OCI-LY3 (cell line): ENCODE measurements at regions not wholly inside any gene's neighbourhood (a gene's known extent, or its start where the extent isn't known, plus 50 kb on each side); places are given as distances from the start of the nearest gene placed in this dataset.
A peak's percentile ranks its signal among the peaks of the same experiment; 100 is the strongest.

Experiments used
- H2AFZ ChIP-seq: fragments of 200-600, 300-600 bp; shearing (Covaris generic); 2 replicates; pipeline ENCODE4 v1.6.0; 2014; ENCODE audit warnings: antibody characterized with exemption, low read depth, low read length
- H3K27ac ChIP-seq: fragments of 200-600, 300-600 bp; sonication (generic); 2 replicates; pipeline ENCODE4 v1.5.1; 2014; ENCODE audit warnings: mild to moderate bottlenecking, low read length, moderate library complexity, mixed read lengths
- H3K27me3 ChIP-seq: fragments of 200-600, 300-600 bp; sonication (generic); 2 replicates; pipeline ENCODE4 v1.6.1; 2014; ENCODE audit warnings: low read depth, low read length, mixed read lengths
- H3K36me3 ChIP-seq: fragments of 200-600, 300-600 bp; sonication (generic); replicated peaks from 2 replicates; pipeline ENCODE3; 2014; ENCODE audit warnings: low read depth, low read length, mixed read lengths
- H3K4me1 ChIP-seq: fragments of 300-600, 200-600 bp; sonication (generic); 2 replicates; pipeline ENCODE4 v1.6.1; 2014; ENCODE audit warnings: low read length, mixed read lengths
- H3K4me2 ChIP-seq: fragments of 200-600, 300-600 bp; sonication (generic); 2 replicates; pipeline ENCODE4 v1.6.1; 2014; ENCODE audit warnings: low read length, mixed read lengths
- H3K4me3 ChIP-seq: fragments of 300-600, 200-600 bp; sonication (generic); 2 replicates; pipeline ENCODE4 v1.5.1; 2014; ENCODE audit warnings: antibody characterized with exemption, mild to moderate bottlenecking, low read length, moderate library complexity
- H3K79me2 ChIP-seq: fragments of 300-600, 200-600 bp; shearing (Covaris generic); 2 replicates; pipeline ENCODE4 v1.6.1; 2014; ENCODE audit warnings: mild to moderate bottlenecking, low read length, mixed read lengths
- H3K9ac ChIP-seq: fragments of 300-600, 200-600 bp; shearing (Covaris generic); 2 replicates; pipeline ENCODE4 v1.6.0; 2014; ENCODE audit warnings: mild to moderate bottlenecking, low read length, moderate library complexity
- H3K9me3 ChIP-seq: fragments of 200-600, 300-600 bp; shearing (Covaris generic); 2 replicates; pipeline ENCODE4 v1.6.1; 2014; ENCODE audit warnings: low read length, mixed read lengths; ENCODE audit not compliant: insufficient read depth
- H4K20me1 ChIP-seq: fragments of 200-600, 300-600 bp; sonication (generic); 2 replicates; pipeline ENCODE4 v1.6.1; 2016; ENCODE audit warnings: low read length, mixed read lengths; ENCODE audit not compliant: insufficient read depth
- EZH2phosphoT487 ChIP-seq: fragments of 200-600 bp; shearing (Covaris generic); IDR thresholded peaks from 2 replicates; pipeline ENCODE4 v1.6.1; 2018; ENCODE audit warnings: antibody characterized with exemption, mixed run types, low read depth
- TF ChIP-seq, protein P1 (sequence below): fragments of 200-600, 300-600 bp; sonication (generic); IDR thresholded peaks from 2 replicates; pipeline ENCODE4 v1.5.1; 2014; ENCODE audit warnings: antibody characterized with exemption, low read length, low read depth

DNA sequence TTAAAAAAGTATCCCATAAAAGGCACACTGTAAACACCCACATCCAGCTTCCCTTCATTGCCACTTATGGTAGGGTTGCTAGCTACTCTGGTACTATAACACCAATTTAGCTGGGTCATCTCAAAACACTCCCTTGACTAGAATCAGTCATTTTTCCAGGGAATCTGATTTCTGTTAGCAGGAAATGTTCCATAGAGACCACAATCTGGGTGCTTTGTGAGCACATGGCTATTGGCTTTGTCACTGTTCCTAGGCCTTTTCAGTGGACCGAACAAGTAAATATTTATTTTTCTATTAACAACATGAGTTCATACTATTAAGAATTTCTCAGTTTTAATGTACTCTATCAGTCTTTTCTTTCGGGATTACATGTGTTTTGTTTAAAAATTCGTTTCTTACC, 404.7 kb upstream of the GNPDA2 start:
- Histone ChIP-seq H3K27me3 (no peaks in the 10 kb centered on the region), H3K4me2 (no peak overlapping the region), H3K27ac (no peak overlapping the region), H3K9me3 (no peaks in the 10 kb centered on the region), H3K4me1 (no peaks in the 10 kb centered on the region), H3K79me2 (no peaks in the 10 kb centered on the region), H2AFZ (no peak overlapping the region), H3K9ac (no peak overlapping the region), H3K36me3 (no peaks in the 10 kb centered on the region), H3K4me3 (no peak overlapping the region), H4K20me1 (no peaks in the 10 kb centered on the region)
- TF ChIP-seq, protein P1, sequence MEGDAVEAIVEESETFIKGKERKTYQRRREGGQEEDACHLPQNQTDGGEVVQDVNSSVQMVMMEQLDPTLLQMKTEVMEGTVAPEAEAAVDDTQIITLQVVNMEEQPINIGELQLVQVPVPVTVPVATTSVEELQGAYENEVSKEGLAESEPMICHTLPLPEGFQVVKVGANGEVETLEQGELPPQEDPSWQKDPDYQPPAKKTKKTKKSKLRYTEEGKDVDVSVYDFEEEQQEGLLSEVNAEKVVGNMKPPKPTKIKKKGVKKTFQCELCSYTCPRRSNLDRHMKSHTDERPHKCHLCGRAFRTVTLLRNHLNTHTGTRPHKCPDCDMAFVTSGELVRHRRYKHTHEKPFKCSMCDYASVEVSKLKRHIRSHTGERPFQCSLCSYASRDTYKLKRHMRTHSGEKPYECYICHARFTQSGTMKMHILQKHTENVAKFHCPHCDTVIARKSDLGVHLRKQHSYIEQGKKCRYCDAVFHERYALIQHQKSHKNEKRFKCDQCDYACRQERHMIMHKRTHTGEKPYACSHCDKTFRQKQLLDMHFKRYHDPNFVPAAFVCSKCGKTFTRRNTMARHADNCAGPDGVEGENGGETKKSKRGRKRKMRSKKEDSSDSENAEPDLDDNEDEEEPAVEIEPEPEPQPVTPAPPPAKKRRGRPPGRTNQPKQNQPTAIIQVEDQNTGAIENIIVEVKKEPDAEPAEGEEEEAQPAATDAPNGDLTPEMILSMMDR: no peak
- no peak for TF ChIP-seq EZH2phosphoT487

DNA sequence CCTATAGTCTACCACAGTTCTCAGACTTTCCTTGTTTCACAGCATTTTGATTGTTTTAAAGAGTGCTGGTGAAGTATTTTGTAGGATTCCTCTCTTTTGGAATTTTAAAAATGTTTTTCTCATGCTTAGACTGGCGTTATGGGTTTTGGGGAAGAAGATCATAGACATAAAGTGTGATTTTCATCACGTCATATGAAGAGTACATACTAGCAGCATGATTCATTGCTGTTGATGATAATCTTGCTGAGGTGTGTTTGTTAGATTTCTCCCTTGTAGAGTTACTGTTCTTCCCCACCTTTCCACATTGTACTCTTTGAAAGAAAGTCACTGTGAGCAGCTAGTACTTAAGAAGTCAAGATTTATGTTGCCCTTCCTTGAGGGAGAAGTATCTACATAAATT, 396.1 kb upstream of the GNPDA2 start:
- Histone ChIP-seq H3K4me2 (no peak overlapping the region), H3K27me3 (no peaks in the 10 kb centered on the region), H3K27ac (no peak overlapping the region), H3K4me1 (peaks cover 5% of the 10 kb centered on the region; the same call in 1 of the 2 replicates), H3K9me3 (no peaks in the 10 kb centered on the region), H3K9ac (no peak overlapping the region), H4K20me1 (no peaks in the 10 kb centered on the region), H3K79me2 (no peaks in the 10 kb centered on the region), H3K36me3 (no peaks in the 10 kb centered on the region), H3K4me3 (no peak overlapping the region), H2AFZ (no peak overlapping the region)
- TF ChIP-seq EZH2phosphoT487: no peak
- TF ChIP-seq, protein P1: no peak

- Histone ChIP-seq H3K4me1 (peaks cover 5% of the 10 kb centered on the region; the same call in 1 of the 2 replicates), H3K27ac (no peak overlapping the region), H3K9me3 (no peaks in the 10 kb centered on the region)
These were observed 395.1 kb upstream of the GNPDA2 start for GRCh38 chr4:45121426-45121975.

GRCh38 chr4:45120163-45120562, 393.8 kb upstream of the GNPDA2 start:
- Histone ChIP-seq H3K4me3 (0 out of 2 replicates have a peak overlapping the region, but pooled peaks have one; percentile 0), H3K9me3 (no peaks in the 10 kb centered on the region), H3K9ac (no peak overlapping the region), H2AFZ (peak overlapping the region; percentile 57; the same call in 1 of the 2 replicates), H3K27ac (no peak overlapping the region), H3K4me1 (peaks cover 5% of the 10 kb centered on the region; the same call in 1 of the 2 replicates), H3K36me3 (no peaks in the 10 kb centered on the region), H3K4me2 (peak overlapping the region; percentile 47), H3K27me3 (no peaks in the 10 kb centered on the region), H4K20me1 (no peaks in the 10 kb centered on the region), H3K79me2 (no peaks in the 10 kb centered on the region)
- TF ChIP-seq EZH2phosphoT487: no peak
- TF ChIP-seq, protein P1: no peak

More at GRCh38 chr4:45121426-45121975, 395.1 kb upstream of the GNPDA2 start:
- Histone ChIP-seq H4K20me1 (no peaks in the 10 kb centered on the region), H3K79me2 (no peaks in the 10 kb centered on the region), H3K4me3 (no peak overlapping the region), H3K27me3 (no peaks in the 10 kb centered on the region), H3K9ac (no peak overlapping the region), H2AFZ (no peak overlapping the region), H3K4me2 (no peak overlapping the region), H3K36me3 (no peaks in the 10 kb centered on the region)
- TF ChIP-seq, protein P1: no peak
- TF ChIP-seq EZH2phosphoT487: no peak
